Glomerular endothelial cell (primary cell): ENCODE measurements at regions not wholly inside any gene's neighbourhood (a gene's known extent, or its start where the extent isn't known, plus 50 kb on each side); places are given as distances from the start of the nearest gene placed in this dataset.
"Not testable (repeated sequence)": the region's sequence is repeated elsewhere in the genome, so short reads cannot be mapped to it uniquely, and the experiment has no call there.

ENCODE experiments used
- DNase-seq: peaks from one replicate; pipeline ENCODE4 v3.0.0-alpha.2; 2011; ENCODE audit warnings: low read depth, low spot score; ENCODE audit errors: extremely low read depth

DNA sequence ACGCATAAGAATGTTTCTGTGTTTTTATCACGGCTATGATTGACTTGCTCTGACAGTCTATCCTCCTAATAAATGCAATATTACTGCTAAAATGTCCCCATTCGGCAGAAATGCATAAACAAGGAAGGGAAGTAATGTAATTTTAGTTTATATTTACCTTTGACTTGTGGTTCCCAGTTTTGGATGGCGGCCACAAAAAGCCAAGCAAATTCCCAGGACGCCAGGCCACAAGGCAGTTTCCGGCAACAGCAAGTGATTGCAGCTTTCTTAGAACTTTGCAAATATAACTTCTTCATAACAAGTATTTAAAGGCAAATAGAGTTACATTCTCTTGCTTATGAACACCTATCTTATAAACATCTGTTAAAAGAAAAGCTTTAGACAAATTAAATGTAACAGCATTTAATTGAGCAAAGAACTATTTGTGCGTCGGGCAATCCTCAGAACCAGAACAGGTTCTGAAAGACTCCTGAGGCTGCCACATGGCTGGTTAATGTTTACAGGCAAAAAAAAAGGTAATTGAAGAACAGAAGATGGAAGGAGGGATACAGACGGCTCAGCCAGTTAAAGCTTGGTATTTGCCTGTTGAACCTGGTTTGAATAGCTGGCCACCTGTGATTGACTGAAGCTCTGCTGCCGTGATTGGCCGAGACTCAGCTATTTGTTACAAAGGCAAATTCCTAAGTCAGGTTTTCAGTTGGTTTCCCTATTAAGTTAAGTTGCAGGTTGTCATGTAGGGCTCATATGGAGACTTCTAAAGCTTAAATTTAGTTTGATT is 80.8 kb downstream of the C21orf91 start:
- no peak for DNase-seq

- DNase-seq: no peak
Measured at GRCh38 chr21:17736072-17736471, 83.1 kb downstream of the C21orf91 start.

- DNase-seq: no peak
Measured at GRCh38 chr21:17733209-17733608, 85.9 kb downstream of the C21orf91 start.

- DNase-seq: no peak
Measured at GRCh38 chr21:17732306-17732705, 86.8 kb downstream of the C21orf91 start.

- no peak for DNase-seq
Measured at GRCh38 chr21:17731554-17731953, 87.6 kb downstream of the C21orf91 start.

- DNase-seq: no peak
Measured at GRCh38 chr21:17730782-17731181, 88.4 kb downstream of the C21orf91 start.

DNA sequence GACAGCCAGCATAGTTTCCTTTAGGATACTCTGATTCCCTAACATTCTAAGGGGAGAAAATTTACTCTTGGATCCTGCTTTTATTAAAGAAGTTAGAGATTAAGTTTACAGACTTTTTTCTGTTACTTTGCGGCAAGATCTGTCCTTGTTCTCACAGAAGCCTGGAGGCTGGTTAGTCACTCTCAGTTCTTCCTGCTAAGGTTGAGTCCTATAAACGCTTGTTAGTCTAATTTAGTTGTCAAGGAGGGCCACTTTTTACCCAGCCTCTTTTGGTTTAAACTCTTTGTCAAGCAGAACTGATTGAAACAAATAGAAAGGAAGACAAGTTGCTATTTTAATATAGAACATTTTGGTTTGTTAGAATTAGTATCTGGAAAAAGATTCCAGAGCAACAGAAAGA is 89.7 kb downstream of the C21orf91 start:
- DNase-seq: no peak

DNA sequence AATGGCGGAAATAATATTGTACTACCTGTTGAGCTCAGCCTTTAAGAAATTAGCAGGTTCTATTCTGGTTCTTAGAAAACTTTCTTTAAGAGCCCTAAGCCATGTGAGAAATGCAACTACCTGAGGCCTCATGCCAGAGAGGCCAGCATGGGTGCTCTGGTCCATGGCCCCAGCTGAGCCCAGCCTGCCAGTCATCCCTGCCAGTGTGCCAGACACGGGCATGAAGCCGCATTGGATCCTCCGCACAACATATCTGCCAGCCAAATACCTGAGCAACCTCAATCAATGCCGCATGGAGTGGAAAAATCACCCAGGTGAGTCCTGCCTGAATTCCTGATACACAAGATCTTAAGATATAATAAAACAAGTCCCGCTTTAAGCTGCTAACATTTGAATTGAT is 91.8 kb downstream of the C21orf91 start:
- DNase-seq: no peak

- DNase-seq: no peak
Measured at GRCh38 chr21:17726047-17726829, 92.9 kb downstream of the C21orf91 start.

GRCh38 chr21:17725339-17725738 is 93.8 kb downstream of the C21orf91 start:
- DNase-seq: no peak

GRCh38 chr21:17712887-17713286 is 100.2 kb upstream of the BTG3 start:
- DNase-seq: no peak

GRCh38 chr21:17711896-17712295 is 99.2 kb upstream of the BTG3 start:
- DNase-seq: no peak

DNA sequence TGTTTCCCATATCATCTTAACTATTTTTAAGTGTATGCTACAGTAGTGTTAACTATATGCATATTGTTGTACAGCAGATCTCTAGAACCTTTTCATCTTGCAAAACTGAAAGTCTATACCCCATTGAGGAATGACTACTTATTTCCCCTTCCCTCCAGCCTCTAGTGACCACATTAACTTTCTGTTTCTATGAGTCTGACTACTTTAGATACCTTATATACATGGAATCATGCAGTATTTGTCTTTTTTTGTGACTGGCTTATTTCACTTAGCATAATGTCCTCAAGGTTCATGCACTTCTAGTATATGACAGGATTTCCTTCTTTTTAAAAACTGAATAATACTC is 96.5 kb upstream of the BTG3 start:
- DNase-seq: no peak

GRCh38 chr21:17708522-17709265 is 96.0 kb upstream of the BTG3 start:
- no peak for DNase-seq

DNA sequence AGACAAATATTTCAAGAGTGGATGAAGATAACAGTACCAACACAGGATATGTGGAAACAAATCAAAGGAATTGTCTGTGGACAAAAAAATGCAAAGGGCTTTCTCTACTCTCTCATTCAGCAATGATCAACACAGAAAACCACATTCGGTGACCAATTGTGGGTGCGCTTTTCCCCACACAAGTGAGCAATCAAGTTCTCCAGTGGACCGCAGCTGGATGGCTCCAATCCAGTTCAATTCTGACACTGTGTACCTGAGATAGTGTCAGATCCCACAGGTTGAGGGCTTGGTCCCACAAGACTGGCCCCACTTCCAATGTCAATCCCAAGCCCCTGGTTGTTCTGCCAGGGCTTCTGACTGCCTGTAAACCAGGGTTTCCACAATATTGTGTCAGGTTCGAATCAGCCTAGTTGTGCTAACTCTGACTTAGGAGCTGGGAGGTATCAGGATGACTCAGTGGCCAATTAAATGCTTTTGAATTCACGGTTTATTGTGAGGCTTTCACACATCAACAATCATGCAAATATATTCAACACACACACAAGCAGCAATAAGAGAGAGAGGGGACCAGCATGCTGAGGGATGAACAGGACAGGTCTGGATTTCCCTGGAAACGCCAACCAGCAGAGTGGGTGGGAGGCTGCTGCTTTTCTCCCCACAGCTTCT is 87.0 kb upstream of the BTG3 start:
- no peak for DNase-seq

GRCh38 chr21:17697473-17697872 is 84.8 kb upstream of the BTG3 start:
- no peak for DNase-seq

- DNase-seq: not testable (repeated sequence)
Measured at GRCh38 chr21:17694416-17694815, 81.7 kb upstream of the BTG3 start.

DNA sequence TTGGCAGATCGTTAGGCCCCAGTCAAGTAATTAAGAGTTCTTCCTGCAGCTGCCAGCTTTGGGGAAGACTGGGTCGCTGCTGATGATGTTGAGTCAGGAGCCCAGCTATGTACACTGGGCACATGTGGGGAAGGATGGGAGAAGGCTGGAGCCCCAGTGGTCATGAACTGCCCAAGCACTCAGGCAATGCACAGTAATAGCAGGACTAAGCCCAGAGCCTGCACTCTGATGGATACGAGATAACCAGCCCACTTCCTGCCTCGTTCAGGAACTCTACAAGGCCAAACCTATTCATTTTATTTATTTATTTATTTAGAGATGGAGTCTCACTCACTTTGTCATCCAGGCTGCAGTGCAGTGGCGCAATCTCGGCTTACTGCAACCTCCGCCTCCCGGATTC is 81.1 kb upstream of the BTG3 start:
- no peak for DNase-seq

DNA sequence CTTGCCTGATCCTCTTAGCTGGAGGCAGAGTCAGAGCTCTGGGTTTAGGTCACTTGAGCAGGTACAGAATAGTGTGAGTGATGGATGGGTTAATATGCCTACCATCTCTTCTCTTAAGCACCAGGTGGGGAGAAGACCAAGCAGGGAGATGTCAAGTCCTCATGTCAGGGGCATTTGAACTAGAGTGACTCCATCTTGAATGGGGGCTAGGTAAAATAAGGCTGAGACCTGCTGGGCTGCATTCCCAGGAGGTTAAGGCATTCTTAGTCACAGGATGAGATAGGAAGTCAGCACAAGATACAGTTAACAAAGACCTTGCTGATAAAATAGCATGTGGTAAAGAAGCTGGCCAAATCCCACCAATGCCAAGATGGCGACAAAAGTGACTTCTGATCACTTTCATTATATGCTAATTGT is 77.4 kb upstream of the BTG3 start:
- DNase-seq: no peak

- no peak for DNase-seq
Measured at GRCh38 chr21:17688912-17689874, 76.5 kb upstream of the BTG3 start.
